ENCODE measurements at regions not wholly inside any gene's neighbourhood (a gene's known extent, or its start where the extent isn't known, plus 50 kb on each side); places are given as distances from the start of the nearest gene placed in this dataset.

DNA sequence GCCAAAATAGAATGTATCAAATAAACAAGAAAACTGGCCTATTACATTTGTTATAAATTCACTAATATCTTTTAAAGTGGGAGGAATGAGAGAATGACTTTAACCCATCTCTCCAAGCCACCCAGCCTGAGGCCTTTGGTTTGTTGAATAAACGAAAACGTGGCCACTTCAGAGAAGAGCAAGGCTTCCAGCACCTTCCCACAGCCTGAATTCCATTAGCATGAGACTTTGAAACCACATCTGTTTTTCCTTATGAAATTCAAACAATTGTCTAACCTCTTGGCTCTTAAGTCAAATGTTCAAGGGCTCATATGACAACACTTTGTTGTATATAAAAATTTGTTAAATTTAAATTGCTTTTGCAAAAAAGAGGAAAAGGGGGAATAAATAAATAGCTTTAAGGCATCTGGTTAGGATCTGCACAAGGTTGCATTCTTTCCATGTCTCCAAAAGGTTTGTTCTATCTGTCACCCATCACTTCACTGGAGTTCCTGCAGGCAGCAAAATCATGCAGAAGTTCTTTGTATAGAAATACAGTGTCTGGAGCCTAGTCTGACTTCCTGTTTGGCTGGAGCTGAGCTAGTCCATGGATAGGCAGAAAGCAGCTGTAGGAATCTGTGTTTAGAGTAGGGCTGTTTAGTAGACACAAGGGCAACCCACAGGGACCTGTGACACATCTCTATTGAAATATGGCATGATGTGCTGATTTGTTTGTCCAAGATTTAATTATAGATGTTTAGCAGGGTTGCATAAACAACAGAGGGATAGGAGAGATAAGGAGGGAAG, 502.3 kb downstream of the KCTD12 start:
- TF ChIP-seq, protein P1, sequence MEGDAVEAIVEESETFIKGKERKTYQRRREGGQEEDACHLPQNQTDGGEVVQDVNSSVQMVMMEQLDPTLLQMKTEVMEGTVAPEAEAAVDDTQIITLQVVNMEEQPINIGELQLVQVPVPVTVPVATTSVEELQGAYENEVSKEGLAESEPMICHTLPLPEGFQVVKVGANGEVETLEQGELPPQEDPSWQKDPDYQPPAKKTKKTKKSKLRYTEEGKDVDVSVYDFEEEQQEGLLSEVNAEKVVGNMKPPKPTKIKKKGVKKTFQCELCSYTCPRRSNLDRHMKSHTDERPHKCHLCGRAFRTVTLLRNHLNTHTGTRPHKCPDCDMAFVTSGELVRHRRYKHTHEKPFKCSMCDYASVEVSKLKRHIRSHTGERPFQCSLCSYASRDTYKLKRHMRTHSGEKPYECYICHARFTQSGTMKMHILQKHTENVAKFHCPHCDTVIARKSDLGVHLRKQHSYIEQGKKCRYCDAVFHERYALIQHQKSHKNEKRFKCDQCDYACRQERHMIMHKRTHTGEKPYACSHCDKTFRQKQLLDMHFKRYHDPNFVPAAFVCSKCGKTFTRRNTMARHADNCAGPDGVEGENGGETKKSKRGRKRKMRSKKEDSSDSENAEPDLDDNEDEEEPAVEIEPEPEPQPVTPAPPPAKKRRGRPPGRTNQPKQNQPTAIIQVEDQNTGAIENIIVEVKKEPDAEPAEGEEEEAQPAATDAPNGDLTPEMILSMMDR (IDR thresholded peaks at IDR 0.05) = no peak
- no peak for TF ChIP-seq POLR2A (IDR thresholded peaks at IDR 0.05)

Measured in body of pancreas (tissue), 4 donors.